Dedifferentiated amniotic fluid mesenchymal stem cell (primary cell): ENCODE measurements at regions not wholly inside any gene's neighbourhood (a gene's known extent, or its start where the extent isn't known, plus 50 kb on each side); places are given as distances from the start of the nearest gene placed in this dataset.
"Not testable (repeated sequence)": the region's sequence is repeated elsewhere in the genome, so short reads cannot be mapped to it uniquely, and the experiment has no call there.

ENCODE experiments used
- DNase-seq: peaks from one replicate; pipeline ENCODE4 v3.0.0-alpha.2; 2016; ENCODE audit errors: extremely low spot score

GRCh38 chr9:108803428-108804065 is 52.2 kb downstream of the ACTL7B start:
- no peak for DNase-seq

- DNase-seq, result no peak
Observed at GRCh38 chr9:108802967-108803366, 52.8 kb downstream of the ACTL7B start.

GRCh38 chr9:108801949-108802348 is 53.8 kb downstream of the ACTL7B start:
- no peak for DNase-seq

- DNase-seq, result no peak
Observed at GRCh38 chr9:108800632-108801099, 55.1 kb downstream of the ACTL7B start.

GRCh38 chr9:108793573-108793972 is 62.2 kb downstream of the ACTL7B start:
- DNase-seq, result no peak

GRCh38 chr9:108789742-108790141 is 66.0 kb downstream of the ACTL7B start:
- no peak for DNase-seq

GRCh38 chr9:108787690-108788048 is 68.1 kb downstream of the ACTL7B start:
- no peak for DNase-seq

GRCh38 chr9:108786901-108787689 is 68.7 kb downstream of the ACTL7B start:
- DNase-seq, result peak; percentile 67

GRCh38 chr9:108786322-108786721 is 69.5 kb downstream of the ACTL7B start:
- DNase-seq, result no peak

- DNase-seq, result no peak
Observed at GRCh38 chr9:108784998-108785397, 70.8 kb downstream of the ACTL7B start.

GRCh38 chr9:108783731-108784495 is 71.9 kb downstream of the ACTL7B start:
- no peak for DNase-seq

GRCh38 chr9:108783326-108783725 is 72.5 kb downstream of the ACTL7B start:
- no peak for DNase-seq

GRCh38 chr9:108780942-108781734 is 74.6 kb downstream of the ACTL7B start:
- no peak for DNase-seq

- DNase-seq, result no peak
Observed at GRCh38 chr9:108779551-108780325, 76.0 kb downstream of the ACTL7B start.

- DNase-seq, result peak; percentile 44
Observed at GRCh38 chr9:108776920-108777639, 78.7 kb downstream of the ACTL7B start.

- peak; percentile 19 for DNase-seq
Observed at GRCh38 chr9:108775901-108776306, 79.9 kb downstream of the ACTL7B start.

GRCh38 chr9:108774088-108774487 is 81.7 kb downstream of the ACTL7B start:
- not testable (repeated sequence) for DNase-seq

- no peak for DNase-seq
Observed at GRCh38 chr9:108772301-108772894, 83.4 kb downstream of the ACTL7B start.

- DNase-seq, result no peak
Observed at GRCh38 chr9:108768744-108769143, 87.0 kb downstream of the ACTL7B start.

GRCh38 chr9:108766626-108767161 is 89.1 kb downstream of the ACTL7B start:
- no peak for DNase-seq
